T-helper 2 cell (primary cell): ENCODE measurements at regions not wholly inside any gene's neighbourhood (a gene's known extent, or its start where the extent isn't known, plus 50 kb on each side); places are given as distances from the start of the nearest gene placed in this dataset.

ENCODE experiments used
- DNase-seq, 5 experiments: peaks; one replicate each; pipeline versions ENCODE4 v3.0.0 to v3.0.0-alpha.2; 2012 to 2022

- no peak for DNase-seq
Measured at GRCh38 chr15:66950114-66950513, 115.3 kb upstream of the SMAD3 start.

GRCh38 chr15:66951531-66952320 is 113.7 kb upstream of the SMAD3 start:
- no peak for DNase-seq

DNA sequence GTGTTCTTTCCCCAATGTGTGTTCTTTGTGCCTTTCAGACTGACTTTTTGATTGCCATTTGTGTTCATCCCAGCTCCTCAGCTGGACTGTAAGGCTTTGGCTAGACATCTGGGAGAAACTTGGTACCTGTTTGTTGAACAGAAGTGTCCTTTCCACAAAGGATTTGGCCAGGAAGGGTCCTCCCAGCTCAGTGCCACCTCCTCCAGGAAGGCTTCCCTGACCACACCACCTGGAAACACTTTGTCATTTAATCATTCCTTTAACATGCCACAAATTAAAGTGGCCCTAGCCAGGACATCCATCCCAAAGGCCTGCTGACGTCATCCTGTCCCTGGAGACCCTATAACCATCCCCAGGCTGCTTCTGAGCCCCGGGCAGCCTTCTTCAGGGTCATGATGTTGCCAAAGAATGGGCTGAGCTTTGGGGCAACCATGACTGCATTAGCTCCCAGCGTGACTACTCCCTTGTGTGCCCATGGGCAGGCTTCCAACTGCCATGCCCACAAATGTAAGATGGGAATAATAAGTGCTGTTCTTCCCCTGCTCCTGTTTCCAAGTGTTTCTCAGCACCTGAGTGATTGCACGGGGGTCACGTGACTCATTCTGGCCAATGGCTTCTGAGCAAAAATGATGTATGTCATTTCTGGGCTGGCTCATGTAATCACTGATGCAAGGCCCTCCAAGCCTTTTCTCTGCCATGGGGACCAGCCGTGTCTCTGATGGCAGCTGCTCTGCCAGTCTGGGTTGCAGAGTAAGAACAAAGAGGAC is 112.5 kb upstream of the SMAD3 start:
- DNase-seq: no peak

DNA sequence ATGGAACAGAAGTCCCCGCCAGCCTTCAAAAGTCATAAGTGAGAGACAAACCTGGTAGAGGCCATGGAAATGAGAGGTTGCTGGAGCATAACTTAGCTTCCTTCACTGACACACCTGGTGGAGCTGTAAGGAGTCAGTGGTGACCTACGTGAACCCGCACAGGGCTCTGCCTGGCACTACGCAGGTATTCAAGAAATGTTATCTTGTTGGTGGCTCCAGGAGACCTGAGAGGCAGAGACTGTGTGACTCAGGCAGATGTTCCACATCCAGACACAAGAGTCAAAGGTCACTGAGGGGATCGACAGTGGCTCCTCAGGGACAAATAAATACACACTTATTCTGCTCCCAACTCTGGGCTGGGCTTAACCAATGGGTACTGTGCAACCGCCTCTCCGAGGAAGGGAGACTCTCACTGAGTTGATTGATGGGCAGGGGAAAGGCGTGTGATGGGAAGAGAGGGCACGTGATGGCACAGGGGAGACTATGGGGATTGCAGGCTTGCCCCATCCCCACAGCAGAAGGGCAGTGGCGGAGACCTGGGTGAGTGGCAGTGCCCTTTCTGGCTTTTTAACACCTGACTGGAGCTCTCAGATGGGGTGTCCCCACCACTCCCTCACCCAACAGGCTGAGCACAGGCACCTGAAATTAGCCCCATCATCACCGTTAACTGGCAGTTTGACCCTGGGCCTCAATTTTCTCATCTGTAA is 111.7 kb upstream of the SMAD3 start:
- DNase-seq: no peak

- no peak for DNase-seq
Measured at GRCh38 chr15:66954601-66955000, 110.8 kb upstream of the SMAD3 start.

DNA sequence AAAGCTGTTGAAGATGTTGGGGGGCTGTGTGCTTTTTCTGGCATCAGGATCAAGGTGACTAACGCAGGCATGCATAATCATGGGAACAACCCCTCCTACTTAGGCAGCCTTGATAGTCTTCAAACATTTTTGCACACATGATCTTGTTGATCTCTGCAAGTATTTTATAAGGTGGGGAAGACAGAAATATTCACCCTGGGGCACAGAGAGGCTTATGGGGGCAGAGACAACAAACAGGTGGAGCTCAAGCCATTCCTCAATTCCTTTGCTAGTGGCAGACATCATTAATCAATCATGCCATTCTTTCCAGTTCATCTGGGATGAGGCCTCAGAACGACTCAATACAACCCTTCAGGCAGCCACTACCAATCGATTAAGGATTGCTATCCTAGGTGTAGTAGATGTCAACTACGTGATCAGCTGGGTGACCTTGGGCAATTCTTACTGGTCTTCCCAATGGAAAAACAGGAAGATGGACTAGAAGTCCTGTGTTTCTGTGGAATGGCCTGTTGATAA is 110.3 kb upstream of the SMAD3 start:
- DNase-seq: no peak

- no peak for DNase-seq
Measured at GRCh38 chr15:66955871-66956585, 109.4 kb upstream of the SMAD3 start.

DNA sequence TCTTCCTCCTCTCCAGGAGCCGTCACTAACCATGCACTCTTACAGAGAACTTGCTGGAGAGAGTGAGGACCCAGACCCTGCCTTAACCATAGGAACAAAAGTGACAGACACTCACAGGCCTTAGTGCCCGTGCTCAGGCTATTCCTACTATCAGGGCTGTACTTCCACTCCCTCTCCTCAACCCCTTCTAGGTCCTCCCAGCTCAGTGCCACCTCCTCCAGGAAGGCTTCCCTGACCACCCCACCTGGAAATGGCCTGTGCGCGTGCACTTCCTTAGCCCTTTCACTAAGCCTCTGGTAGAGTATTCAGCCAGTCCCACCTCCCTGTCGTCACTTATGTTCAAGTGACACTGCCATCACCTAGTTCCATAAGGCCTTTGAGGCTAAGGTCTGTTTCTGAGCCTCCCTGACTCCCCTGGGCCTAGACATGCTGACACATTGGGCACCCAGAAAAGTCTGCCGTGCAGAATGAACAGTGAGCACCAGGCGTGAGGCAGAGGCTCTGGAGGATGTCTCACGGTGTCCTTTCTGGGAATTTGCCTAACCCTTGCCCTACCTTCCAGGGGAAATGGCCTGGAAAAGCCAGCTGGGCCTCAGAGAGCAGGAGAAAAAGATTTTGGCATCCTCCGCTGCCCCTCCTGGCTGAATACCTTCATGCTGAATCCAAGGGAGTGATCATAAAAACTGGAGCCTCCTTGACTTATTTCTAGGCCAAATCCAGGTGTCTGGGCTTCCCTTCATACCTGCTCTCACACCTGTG is 108.6 kb upstream of the SMAD3 start:
- no peak for DNase-seq

- DNase-seq: no peak
Measured at GRCh38 chr15:66957431-66957720, 108.0 kb upstream of the SMAD3 start.

GRCh38 chr15:66959066-66959465 is 106.3 kb upstream of the SMAD3 start:
- DNase-seq: no peak

DNA sequence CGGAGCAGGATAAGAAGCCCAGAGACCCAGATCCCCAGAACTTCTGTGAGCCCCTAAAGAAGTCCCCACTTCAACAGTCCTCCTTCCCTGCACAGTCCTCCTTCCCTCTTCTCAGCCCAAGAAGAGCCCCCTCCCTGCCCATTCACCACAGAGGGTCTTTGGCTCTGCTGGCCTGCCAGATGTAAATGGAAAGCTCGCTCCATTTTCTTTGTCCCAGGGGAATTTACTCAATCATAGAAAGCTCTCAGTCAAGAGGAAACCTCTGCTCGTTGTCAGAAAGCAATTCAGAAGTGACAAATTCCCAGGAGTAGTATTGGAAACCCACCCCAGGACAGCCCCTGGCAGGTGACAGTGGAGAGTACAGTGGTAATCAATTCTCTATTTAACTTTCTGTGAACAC is 105.5 kb upstream of the SMAD3 start:
- DNase-seq: no peak

DNA sequence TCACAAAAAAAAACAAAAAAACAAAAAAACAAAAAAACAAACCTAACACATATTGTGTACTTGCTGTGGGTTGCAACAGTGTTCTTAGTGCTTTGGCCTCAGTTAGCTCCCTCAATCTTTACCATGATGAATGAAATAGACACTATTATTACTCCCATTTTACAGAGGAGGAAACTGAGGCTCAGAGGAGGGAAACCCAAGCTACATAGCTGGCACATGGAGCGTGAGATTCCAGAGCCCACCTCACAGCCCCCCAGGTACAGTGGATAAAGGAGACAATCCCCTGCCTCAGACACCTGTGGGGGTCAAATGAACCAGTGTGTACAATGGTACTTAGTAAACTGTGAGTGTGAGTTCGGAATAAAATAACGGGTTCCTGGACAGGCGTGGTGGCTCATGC is 104.9 kb upstream of the SMAD3 start:
- no peak for DNase-seq

DNA sequence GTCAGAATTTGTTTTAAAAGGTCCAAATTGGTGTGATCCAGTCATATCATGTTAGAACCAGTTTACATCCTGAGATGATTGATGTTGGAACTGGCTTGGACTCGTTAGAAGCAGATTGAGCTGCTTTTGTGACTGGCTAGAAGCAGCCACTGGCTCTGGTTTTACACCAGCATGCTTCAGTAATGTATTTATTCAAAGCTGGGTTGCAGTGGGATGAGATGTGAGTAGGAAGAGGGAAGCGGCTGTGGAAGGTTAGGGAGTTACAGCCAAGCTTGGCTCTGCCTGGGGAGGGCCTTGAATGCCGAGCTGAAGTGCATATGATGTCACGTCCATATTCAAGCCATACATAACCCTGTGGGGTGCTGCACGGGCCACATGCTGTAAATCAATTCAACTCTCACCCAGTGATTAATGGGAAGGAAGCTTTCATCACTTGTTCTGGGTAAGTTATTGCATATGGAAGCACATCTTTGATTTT is 104.0 kb upstream of the SMAD3 start:
- DNase-seq: no peak

DNA sequence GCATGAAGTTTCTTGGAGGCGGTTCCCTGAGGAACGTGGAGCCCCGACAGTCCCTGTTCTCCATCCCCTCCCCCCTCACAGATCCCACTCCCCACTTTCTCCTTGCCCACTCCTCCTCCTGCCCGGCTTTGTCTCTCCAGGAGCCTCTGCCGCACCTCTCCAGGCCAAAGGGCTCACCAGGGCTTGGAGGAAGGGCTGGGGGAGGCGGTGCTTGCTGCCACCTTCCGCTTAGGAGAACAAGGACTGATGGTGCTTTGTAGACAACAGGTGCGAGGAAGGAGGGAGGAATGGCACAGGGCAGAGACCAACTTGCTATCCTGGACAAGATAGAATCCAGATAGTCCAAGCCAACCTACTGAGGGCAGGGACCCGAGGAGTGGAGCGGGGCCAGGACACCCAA is 103.5 kb upstream of the SMAD3 start:
- no peak for DNase-seq

DNA sequence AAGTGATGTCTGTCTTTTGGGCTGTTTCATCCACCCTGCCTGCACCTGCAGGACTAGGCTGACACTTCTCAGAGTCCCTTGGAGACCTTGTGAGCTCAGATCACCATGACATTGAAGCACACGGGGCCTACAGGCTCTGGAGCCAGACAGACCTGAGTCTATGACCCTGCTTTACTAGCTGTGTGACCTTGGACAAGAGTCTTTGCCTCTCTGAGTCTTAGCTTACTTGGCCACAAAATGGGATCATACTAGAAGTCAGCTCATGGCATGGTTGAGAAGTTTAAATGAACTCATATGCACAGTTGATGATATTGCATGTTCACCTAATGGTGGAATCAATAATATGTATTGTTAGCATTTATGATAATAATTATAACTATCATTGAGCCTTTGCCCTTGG is 102.9 kb upstream of the SMAD3 start:
- DNase-seq: no peak

GRCh38 chr15:66963084-66963483 is 102.3 kb upstream of the SMAD3 start:
- no peak for DNase-seq

GRCh38 chr15:66963710-66964109 is 101.7 kb upstream of the SMAD3 start:
- DNase-seq: no peak

DNA sequence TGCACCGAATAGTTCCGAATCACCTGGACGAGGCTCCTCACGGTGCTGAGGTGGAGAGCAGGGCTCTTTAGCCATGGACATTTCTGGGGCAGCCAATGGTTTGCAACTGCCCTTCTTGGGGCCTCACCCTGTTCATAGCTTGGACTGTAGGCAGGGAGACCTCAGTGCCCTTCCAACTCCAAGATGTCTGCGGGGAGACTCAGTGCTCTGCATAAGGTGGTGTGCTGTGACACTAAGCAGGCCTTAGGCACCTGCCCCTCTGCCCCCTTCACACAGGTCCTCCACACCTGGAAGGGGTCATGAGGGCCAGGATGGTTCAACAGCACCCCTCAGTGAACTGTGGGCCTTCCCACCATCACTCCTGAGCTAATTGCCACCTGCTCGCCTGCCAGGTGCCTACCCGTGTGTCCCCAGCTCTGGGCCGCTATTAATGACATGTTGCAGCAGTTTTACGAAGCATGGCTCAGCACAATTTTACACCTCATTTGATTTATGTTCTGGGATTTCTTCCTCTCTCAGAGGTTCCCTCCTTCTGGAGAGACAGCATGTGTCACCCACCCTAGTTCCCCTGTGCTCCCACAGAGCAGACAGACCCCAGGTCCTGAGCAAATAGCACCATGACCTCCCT is 101.2 kb upstream of the SMAD3 start:
- DNase-seq: no peak

DNA sequence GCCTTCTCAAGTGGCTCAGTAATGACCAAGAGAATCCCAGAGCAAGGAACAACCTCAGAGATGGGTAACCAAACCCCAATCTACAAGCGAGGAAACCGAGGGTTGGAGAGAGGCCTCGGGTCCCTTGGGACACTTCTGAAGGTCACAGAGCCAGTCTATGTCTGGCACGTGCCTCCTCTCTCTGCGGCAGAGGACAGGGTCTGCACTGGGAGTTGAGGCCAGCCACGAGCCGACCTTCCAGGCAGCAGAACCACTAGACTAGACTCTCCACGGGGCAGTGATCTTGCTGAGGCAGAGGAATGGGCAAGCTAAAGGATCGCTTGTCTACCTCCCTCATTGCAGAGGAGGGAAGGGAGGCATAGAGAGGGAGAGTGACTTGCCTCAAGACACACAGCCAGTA is 100.6 kb upstream of the SMAD3 start:
- DNase-seq: no peak

- DNase-seq: no peak
Measured at GRCh38 chr15:66965201-66965900, 100.1 kb upstream of the SMAD3 start.

DNA sequence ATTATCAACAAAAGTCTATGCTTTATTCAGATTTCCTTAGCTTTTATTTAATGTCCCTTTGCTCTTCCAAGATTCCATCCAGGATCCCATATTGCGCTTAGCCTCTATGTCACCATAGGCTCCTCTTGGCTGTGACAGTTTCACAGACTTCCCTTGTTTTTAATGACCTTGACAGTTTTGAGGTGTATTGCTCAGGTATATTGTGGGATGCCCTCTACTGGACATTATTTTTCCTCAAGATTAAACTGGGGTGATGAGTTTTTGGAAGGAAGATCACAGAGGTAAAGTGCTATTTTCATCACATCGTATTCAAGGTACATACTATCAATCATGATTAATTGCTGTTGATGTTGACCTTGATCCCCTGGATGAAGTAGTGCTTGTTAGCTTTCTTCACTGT is 99.1 kb upstream of the SMAD3 start:
- no peak for DNase-seq
